ENCODE measurements at regions not wholly inside any gene's neighbourhood (a gene's known extent, or its start where the extent isn't known, plus 50 kb on each side); places are given as distances from the start of the nearest gene placed in this dataset.
A peak's percentile ranks its signal among the peaks of the same experiment; 100 is the strongest.
"Not testable (repeated sequence)": the region's sequence is repeated elsewhere in the genome, so short reads cannot be mapped to it uniquely, and the experiment has no call there.

DNA sequence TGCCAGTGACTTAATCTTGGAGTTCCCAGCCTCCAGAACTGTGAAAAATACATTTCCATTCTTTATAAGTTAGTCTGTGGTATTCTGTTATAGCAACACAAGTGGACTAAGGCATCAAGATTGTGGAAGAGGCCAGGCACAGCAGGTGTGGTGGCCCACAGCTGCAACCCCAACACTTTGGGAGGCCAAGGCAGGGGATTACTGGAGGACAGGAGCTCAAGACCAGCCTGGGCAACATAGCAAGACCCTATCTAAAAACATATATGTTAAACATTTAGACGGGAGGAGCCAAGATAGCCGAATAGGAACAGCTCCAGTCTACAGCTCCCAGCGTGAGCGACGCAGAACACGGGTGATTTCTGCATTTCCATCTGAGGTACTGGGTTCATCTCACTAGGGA lies 310.4 kb downstream of the FOXO1 start:
- no peaks in the 10 kb centered on the region for H3K36me3 Mint-ChIP-seq (ENCODE audit: insufficient read depth)
- no peak for DNase-seq (ENCODE audit: low spot score, unreplicated experiment)
- peaks cover 2% of the 10 kb centered on the region for H3K9me3 Mint-ChIP-seq (ENCODE audit: low read depth)
- H3K27ac Mint-ChIP-seq, result no peak overlapping the region
- H3K4me3 Mint-ChIP-seq (ENCODE audit: low read depth), result peak overlapping the region; percentile 46
- TF ChIP-seq, protein P1, sequence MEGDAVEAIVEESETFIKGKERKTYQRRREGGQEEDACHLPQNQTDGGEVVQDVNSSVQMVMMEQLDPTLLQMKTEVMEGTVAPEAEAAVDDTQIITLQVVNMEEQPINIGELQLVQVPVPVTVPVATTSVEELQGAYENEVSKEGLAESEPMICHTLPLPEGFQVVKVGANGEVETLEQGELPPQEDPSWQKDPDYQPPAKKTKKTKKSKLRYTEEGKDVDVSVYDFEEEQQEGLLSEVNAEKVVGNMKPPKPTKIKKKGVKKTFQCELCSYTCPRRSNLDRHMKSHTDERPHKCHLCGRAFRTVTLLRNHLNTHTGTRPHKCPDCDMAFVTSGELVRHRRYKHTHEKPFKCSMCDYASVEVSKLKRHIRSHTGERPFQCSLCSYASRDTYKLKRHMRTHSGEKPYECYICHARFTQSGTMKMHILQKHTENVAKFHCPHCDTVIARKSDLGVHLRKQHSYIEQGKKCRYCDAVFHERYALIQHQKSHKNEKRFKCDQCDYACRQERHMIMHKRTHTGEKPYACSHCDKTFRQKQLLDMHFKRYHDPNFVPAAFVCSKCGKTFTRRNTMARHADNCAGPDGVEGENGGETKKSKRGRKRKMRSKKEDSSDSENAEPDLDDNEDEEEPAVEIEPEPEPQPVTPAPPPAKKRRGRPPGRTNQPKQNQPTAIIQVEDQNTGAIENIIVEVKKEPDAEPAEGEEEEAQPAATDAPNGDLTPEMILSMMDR (IDR thresholded peaks at IDR 0.05; ENCODE audit: unreplicated experiment), result no peak
- H3K27me3 Mint-ChIP-seq, result peaks cover 11% of the 10 kb centered on the region
- H3K4me1 Mint-ChIP-seq (ENCODE audit: low read depth), result peaks cover 16% of the 10 kb centered on the region

DNA sequence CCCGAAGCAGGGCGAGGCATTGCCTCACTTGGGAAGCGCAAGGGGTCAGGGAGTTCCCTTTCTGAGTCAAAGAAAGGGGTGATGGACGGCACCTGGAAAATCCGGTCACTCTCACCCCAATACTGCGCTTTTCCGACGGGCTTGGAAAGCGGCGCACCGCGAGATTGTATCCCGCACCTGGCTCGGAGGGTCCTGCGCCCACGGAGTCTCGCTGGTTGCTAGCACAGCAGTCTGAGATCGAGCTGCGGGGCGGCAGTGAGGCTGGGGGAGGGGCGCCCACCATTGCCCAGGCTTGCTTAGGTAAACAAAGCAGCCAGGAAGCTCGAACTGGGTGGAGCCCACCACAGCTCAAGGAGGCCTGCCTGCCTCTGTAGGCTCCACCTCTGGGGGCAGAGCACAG lies 310.0 kb downstream of the FOXO1 start:
- Mint-ChIP-seq H3K4me3 (ENCODE audit: low read depth) (peak overlapping the region; percentile 46), H3K27me3 (peaks cover 11% of the 10 kb centered on the region), H3K4me1 (ENCODE audit: low read depth) (peaks cover 15% of the 10 kb centered on the region)
- not testable (repeated sequence) for H3K9me3 Mint-ChIP-seq (ENCODE audit: low read depth); H3K27ac Mint-ChIP-seq; H3K36me3 Mint-ChIP-seq (ENCODE audit: insufficient read depth); DNase-seq (ENCODE audit: low spot score, unreplicated experiment)

DNA sequence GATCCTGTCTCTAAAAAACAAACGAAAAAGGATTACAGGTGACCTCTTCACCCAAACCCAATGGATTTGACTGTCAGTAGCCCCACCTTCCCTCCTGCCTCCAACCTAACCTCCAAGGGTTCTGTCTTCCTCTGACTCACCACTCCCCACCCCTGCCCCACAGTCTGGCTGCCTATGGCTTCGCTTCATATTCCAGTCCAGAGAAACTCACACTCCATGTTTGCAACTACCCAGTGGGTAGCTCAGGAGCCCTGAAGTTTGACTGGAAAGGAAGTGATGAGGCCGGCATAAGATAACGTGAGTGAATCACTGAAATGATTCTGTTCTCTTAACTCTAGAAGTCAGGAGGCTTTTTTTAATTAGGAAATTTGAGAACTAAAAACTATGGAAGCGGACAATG lies 303.9 kb downstream of the FOXO1 start:
- Mint-ChIP-seq H3K27me3 (no peaks in the 10 kb centered on the region), H3K36me3 (ENCODE audit: insufficient read depth) (no peaks in the 10 kb centered on the region), H3K27ac (no peak overlapping the region), H3K4me1 (ENCODE audit: low read depth) (no peaks in the 10 kb centered on the region), H3K9me3 (ENCODE audit: low read depth) (no peaks in the 10 kb centered on the region), H3K4me3 (ENCODE audit: low read depth) (no peak overlapping the region)
- no peak for DNase-seq (ENCODE audit: low spot score, unreplicated experiment)
- TF ChIP-seq, protein P1 (IDR thresholded peaks at IDR 0.05; ENCODE audit: unreplicated experiment), result no peak

DNA sequence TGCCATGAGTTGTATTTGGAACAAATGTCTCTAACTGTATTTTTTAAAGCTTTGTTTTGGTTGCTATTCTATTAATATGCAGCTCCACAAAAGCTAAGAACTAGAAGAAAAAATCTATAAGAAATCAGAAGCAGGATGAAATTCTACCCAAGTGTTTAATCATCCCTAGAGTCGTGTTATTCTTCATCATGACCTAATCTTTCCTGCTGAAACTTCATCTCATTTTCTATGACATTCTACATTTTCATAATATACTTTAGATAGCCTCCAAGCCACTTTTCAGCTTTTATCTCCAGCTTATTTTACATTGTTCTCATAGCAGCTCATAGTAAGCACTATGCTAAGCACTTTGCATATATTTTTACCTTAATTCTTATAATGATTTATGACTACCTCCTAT lies 302.8 kb downstream of the FOXO1 start:
- Mint-ChIP-seq H3K4me1 (ENCODE audit: low read depth) (no peaks in the 10 kb centered on the region), H3K4me3 (ENCODE audit: low read depth) (no peak overlapping the region), H3K36me3 (ENCODE audit: insufficient read depth) (no peaks in the 10 kb centered on the region), H3K27ac (no peak overlapping the region), H3K9me3 (ENCODE audit: low read depth) (no peaks in the 10 kb centered on the region), H3K27me3 (no peaks in the 10 kb centered on the region)
- TF ChIP-seq, protein P1 (IDR thresholded peaks at IDR 0.05; ENCODE audit: unreplicated experiment), result no peak
- DNase-seq (ENCODE audit: low spot score, unreplicated experiment), result no peak

DNA sequence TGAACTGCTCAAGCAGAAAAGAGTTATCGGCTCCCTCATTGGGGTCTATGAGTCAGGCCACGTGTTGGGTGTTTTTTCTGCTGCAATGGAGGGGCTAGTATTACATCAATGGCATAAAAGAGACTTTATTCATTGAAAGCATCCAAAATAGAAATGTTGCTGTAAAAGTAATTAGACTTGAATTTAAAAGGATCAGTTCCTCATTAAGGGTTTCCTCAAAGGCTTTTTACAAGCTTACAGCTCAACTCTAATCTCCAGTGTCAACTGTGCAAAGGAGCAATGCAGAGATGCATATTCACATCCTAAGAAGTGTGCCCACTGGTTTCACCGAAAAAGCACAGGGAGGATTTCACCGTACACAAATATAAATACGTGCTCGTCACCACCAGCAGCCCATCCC lies 300.3 kb downstream of the FOXO1 start:
- DNase-seq (ENCODE audit: low spot score, unreplicated experiment), result no peak
- H3K4me1 Mint-ChIP-seq (ENCODE audit: low read depth), result no peaks in the 10 kb centered on the region
- TF ChIP-seq, protein P1 (IDR thresholded peaks at IDR 0.05; ENCODE audit: unreplicated experiment), result no peak

DNA sequence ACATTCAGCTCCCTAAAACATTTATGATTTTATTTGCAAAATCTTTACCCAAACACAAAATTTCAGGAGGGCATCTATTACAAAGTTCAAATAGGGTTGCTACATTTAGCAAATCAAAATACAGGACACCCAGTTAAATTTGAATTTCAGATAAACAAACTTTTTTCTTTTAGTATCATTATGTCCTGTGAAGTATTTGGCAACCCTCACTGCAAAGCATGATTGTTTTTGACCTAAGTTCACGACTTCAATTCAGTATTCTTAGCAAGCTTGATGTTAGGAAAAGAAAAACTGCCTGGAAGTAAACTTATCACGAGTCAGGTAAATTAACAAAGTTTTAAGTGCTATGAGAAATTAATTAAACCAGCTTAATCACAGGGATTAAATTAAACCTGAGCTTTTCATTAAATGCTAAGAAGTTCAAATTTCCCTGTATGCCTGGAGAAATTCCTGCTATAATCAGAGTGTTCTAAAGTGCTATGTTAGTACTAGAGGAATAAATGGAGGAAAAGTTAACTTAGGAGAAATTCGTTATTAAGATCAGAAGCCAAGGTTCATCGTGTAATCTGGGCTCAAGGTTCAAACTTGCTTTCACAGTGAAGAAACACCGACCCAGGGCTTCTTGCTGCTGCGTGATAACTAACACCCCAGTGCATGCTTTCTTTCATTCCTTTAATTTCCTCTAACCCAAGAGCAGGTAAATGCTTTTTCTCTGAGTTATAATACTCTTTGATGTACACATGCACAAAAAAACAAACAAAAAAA lies 298.1 kb downstream of the FOXO1 start:
- H3K4me3 Mint-ChIP-seq (ENCODE audit: low read depth), result no peak overlapping the region
- H3K27ac Mint-ChIP-seq, result no peak overlapping the region

More for the DNA sequence above, 300.3 kb downstream of the FOXO1 start:
- Mint-ChIP-seq H3K36me3 (ENCODE audit: insufficient read depth) (no peaks in the 10 kb centered on the region), H3K27ac (no peak overlapping the region), H3K4me3 (ENCODE audit: low read depth) (no peak overlapping the region), H3K9me3 (ENCODE audit: low read depth) (no peaks in the 10 kb centered on the region), H3K27me3 (peaks cover 7% of the 10 kb centered on the region)

More for the DNA sequence above, 298.1 kb downstream of the FOXO1 start:
- Mint-ChIP-seq H3K36me3 (ENCODE audit: insufficient read depth) (no peaks in the 10 kb centered on the region), H3K27me3 (peaks cover 7% of the 10 kb centered on the region), H3K9me3 (ENCODE audit: low read depth) (no peaks in the 10 kb centered on the region), H3K4me1 (ENCODE audit: low read depth) (no peaks in the 10 kb centered on the region)
- TF ChIP-seq, protein P1 (IDR thresholded peaks at IDR 0.05; ENCODE audit: unreplicated experiment), result no peak
- DNase-seq (ENCODE audit: low spot score, unreplicated experiment), result no peak
